Osteoblast (primary cell): ENCODE measurements at regions not wholly inside any gene's neighbourhood (a gene's known extent, or its start where the extent isn't known, plus 50 kb on each side); places are given as distances from the start of the nearest gene placed in this dataset.

Source experiments
- DNase-seq: peaks from one replicate; pipeline ENCODE4 v3.0.0; 2011; ENCODE audit warnings: low spot score, mixed read lengths; ENCODE audit not compliant: insufficient read length; ENCODE audit errors: missing footprints
- H2AFZ ChIP-seq: 2 replicates; pipeline ENCODE4 v1.6.0; 2011; ENCODE audit warnings: mild to moderate bottlenecking, low read length
- H3K27ac ChIP-seq: 2 replicates; pipeline ENCODE4 v1.5.1; 2011; ENCODE audit warnings: mild to moderate bottlenecking, low read depth, low read length, moderate library complexity
- H3K27me3 ChIP-seq: 2 replicates; pipeline ENCODE4 v1.6.0; 2012; ENCODE audit warnings: mild to moderate bottlenecking, control low read depth, inconsistent platforms, low read length, moderate library complexity; ENCODE audit not compliant: insufficient read depth
- H3K36me3 ChIP-seq: 2 replicates; pipeline ENCODE4 v1.5.1; 2011; ENCODE audit warnings: mild to moderate bottlenecking, low read length, control low read depth, moderate library complexity; ENCODE audit not compliant: insufficient read depth
- H3K4me1 ChIP-seq: 2 replicates; pipeline ENCODE4 v1.5.1; 2011; ENCODE audit warnings: mild to moderate bottlenecking, low read length, control low read depth, moderate library complexity; ENCODE audit not compliant: insufficient read depth
- H3K4me2 ChIP-seq: 2 replicates; pipeline ENCODE4 v1.6.0; 2011; ENCODE audit warnings: mild to moderate bottlenecking, low read length; ENCODE audit not compliant: insufficient read depth
- H3K4me3 ChIP-seq: fragments of 200-600 bp; sonication (generic); 3 replicates; pipeline ENCODE4 v1.5.1; 2012; ENCODE audit warnings: mild to moderate bottlenecking, low read length, inconsistent platforms; ENCODE audit not compliant: insufficient read depth
- H3K79me2 ChIP-seq: 2 replicates; pipeline ENCODE4 v1.6.0; 2012; ENCODE audit warnings: mild to moderate bottlenecking, low read length, control low read depth, inconsistent platforms; ENCODE audit not compliant: insufficient read depth
- H3K9me3 ChIP-seq: 2 replicates; pipeline ENCODE4 v1.5.1; 2011; ENCODE audit warnings: low read depth, low read length, control low read depth
- H4K20me1 ChIP-seq: 2 replicates; pipeline ENCODE4 v1.6.0; 2012; ENCODE audit warnings: mild to moderate bottlenecking, low read length, control low read depth; ENCODE audit not compliant: insufficient read depth
- TF ChIP-seq, protein P1 (sequence below): IDR thresholded peaks from 2 replicates; pipeline ENCODE4 v1.5.1; 2011; ENCODE audit warnings: mild to moderate bottlenecking, low read depth, low read length, moderate library complexity; ENCODE audit errors: extremely low read depth

DNA sequence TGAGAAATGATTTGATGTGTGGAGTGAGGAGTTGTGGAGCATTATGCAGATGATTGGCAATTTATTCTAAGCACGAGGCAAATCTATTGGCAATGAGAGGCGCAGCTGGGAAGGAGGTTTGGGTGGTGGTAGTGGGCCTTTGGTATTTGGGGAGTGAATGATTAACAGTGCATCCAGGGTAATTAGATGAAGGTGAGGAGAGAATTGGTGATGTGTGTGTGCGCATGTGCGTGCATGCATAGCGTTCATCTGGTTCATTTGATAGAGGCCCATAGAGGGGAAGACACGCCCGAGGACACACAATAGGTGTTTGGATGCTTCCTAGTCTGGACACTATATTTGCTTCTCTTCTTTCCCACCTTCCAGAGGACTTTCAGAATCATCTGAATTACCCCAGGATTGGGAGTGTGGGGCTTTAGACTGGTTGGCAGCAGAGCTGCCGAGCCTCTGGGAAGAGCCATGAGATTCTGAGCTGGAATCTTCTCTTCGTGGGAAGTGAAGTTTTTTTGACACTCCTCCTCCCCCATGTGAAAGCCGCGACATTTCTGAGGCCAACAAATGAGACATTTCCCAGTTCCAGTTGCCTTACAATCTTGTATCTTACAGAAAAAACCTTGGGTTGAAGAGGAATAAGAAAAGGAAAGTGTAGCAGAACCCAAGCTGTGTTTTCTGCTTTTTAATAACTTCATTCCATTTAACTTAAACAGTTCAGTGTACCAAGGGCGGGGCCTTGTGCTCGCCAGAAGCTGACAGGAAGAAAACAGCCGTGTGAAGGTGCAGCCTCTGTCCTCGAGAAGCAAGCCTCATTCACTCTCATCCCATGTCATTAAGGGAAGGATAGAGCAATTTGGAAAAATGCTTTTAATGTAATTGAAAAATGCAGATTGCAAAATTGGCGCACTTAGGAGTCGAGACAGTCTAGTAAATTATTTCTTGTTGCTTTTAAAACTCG, 65.2 kb downstream of the SLC25A47 start:
- Histone ChIP-seq H3K4me3 (no peak overlapping the region), H3K4me1 (peaks cover 6% of the 10 kb centered on the region), H3K27ac (no peak overlapping the region), H3K9me3 (no peaks in the 10 kb centered on the region), H2AFZ (no peak overlapping the region), H3K4me2 (no peak overlapping the region), H3K79me2 (peaks cover 25% of the 10 kb centered on the region), H3K36me3 (no peaks in the 10 kb centered on the region), H4K20me1 (peaks cover 20% of the 10 kb centered on the region), H3K27me3 (no peaks in the 10 kb centered on the region)
- TF ChIP-seq, protein P1, sequence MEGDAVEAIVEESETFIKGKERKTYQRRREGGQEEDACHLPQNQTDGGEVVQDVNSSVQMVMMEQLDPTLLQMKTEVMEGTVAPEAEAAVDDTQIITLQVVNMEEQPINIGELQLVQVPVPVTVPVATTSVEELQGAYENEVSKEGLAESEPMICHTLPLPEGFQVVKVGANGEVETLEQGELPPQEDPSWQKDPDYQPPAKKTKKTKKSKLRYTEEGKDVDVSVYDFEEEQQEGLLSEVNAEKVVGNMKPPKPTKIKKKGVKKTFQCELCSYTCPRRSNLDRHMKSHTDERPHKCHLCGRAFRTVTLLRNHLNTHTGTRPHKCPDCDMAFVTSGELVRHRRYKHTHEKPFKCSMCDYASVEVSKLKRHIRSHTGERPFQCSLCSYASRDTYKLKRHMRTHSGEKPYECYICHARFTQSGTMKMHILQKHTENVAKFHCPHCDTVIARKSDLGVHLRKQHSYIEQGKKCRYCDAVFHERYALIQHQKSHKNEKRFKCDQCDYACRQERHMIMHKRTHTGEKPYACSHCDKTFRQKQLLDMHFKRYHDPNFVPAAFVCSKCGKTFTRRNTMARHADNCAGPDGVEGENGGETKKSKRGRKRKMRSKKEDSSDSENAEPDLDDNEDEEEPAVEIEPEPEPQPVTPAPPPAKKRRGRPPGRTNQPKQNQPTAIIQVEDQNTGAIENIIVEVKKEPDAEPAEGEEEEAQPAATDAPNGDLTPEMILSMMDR = no peak
- no peak for DNase-seq

DNA sequence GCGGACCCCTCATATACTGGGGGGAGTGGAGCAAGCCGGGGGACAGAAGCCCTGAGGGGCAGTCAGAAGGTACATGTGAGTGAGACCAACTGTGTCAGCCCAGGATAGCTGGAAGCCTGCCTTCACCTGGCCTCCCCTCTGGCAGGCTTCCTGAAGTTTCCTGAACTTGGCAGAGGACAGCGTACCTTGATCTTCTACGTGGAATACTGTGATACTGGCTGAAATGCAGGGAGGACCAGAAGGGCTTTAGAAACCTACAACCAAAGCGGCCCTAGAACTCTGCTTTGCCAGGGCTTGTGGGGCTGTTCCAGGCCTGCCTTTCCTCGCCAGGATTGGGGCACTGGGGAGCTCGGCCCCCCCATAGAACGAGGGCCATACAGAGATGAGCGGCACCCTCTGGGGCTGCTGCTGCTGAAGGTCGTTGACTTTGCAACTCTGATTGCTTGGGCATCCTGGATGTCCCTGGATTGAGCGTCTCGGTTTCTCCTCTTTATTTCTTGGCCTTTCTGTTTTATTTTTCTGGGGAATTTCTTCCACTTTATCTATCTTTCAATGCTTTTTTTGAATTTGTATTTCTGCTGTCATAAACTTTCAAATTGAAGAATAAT, 66.5 kb downstream of the SLC25A47 start:
- Histone ChIP-seq H3K79me2 (peaks cover 26% of the 10 kb centered on the region), H3K4me1 (peaks cover 6% of the 10 kb centered on the region), H3K9me3 (no peaks in the 10 kb centered on the region), H3K27me3 (no peaks in the 10 kb centered on the region), H3K27ac (no peak overlapping the region), H3K4me2 (no peak overlapping the region), H4K20me1 (peaks cover 11% of the 10 kb centered on the region), H3K4me3 (no peak overlapping the region), H3K36me3 (no peaks in the 10 kb centered on the region), H2AFZ (no peak overlapping the region)
- TF ChIP-seq, protein P1 = no peak
- DNase-seq = no peak

DNA sequence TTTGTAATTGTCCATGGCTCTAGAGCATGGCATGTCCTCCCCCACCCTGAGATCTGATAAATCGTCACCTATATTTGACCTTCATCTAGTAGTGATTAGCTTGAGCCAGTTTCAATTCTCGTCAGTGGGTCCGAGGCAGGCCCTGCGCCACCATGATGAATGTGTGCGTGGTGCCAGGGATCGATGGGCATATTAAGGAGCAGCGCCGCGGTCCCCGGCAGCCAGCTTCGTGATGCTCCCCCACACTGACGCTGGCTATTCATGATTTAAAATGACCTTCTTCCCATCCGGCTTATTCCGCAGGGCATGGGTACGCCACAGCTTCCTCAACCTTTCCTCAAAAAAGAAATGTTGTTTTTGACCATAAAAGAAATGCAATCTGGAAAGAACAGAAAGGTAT, 68.0 kb downstream of the SLC25A47 start:
- no peaks in the 10 kb centered on the region for H3K36me3 ChIP-seq
- peaks cover 11% of the 10 kb centered on the region for H4K20me1 ChIP-seq
- H3K9me3 ChIP-seq = no peaks in the 10 kb centered on the region
- no peak overlapping the region for H2AFZ ChIP-seq
- H3K27ac ChIP-seq = no peak overlapping the region
- H3K4me3 ChIP-seq = no peak overlapping the region
- no peaks in the 10 kb centered on the region for H3K27me3 ChIP-seq
- H3K4me1 ChIP-seq = peaks cover 6% of the 10 kb centered on the region
- H3K4me2 ChIP-seq = no peak overlapping the region
- no peak for DNase-seq
- peaks cover 30% of the 10 kb centered on the region for H3K79me2 ChIP-seq
- TF ChIP-seq, protein P1 = no peak

DNA sequence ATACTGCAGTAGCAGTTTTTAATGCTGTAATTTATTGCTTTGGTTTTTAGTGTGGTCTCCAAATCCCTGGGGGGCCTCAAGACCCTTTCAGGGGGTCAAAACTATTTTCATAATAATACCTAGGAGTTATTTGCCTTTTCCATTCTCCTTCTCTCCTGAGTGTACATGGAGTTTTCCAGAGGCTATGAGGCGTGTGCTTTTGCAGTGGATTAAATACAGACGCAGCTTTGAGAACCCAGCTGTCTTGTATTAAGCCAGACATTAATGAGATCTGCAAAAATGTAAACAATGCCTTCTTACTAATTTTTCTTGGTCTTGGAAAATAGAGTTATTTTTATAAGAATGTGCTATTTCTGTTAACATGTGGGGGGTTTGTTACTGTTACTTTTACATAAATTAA, 68.6 kb downstream of the SLC25A47 start:
- Histone ChIP-seq H3K4me3 (no peak overlapping the region), H3K4me1 (peaks cover 6% of the 10 kb centered on the region), H4K20me1 (peaks cover 10% of the 10 kb centered on the region), H3K4me2 (no peak overlapping the region), H3K27ac (no peak overlapping the region), H3K27me3 (no peaks in the 10 kb centered on the region), H3K79me2 (peaks cover 33% of the 10 kb centered on the region), H3K36me3 (no peaks in the 10 kb centered on the region), H3K9me3 (no peaks in the 10 kb centered on the region), H2AFZ (no peak overlapping the region)
- DNase-seq = no peak
- TF ChIP-seq, protein P1 = no peak
